Breast epithelium (tissue), 3 donors: ENCODE measurements at regions not wholly inside any gene's neighbourhood (a gene's known extent, or its start where the extent isn't known, plus 50 kb on each side); places are given as distances from the start of the nearest gene placed in this dataset.

ENCODE experiments used
- POLR2A ChIP-seq: fragments of 450-650 bp; IDR thresholded peaks from one replicate; pipeline ENCODE4 v1.6.1; 2016; ENCODE audit warnings: antibody characterized with exemption, mild to moderate bottlenecking, moderate library complexity
- TF ChIP-seq, protein P1 (sequence below), 3 donors: fragments of 450-650 bp; IDR thresholded peaks; one replicate each; pipeline ENCODE4 v1.5.1; 2016 to 2017; ENCODE audit warnings: antibody characterized with exemption in 3 of 3, mild to moderate bottlenecking in 3 of 3, moderate library complexity in 3 of 3

DNA sequence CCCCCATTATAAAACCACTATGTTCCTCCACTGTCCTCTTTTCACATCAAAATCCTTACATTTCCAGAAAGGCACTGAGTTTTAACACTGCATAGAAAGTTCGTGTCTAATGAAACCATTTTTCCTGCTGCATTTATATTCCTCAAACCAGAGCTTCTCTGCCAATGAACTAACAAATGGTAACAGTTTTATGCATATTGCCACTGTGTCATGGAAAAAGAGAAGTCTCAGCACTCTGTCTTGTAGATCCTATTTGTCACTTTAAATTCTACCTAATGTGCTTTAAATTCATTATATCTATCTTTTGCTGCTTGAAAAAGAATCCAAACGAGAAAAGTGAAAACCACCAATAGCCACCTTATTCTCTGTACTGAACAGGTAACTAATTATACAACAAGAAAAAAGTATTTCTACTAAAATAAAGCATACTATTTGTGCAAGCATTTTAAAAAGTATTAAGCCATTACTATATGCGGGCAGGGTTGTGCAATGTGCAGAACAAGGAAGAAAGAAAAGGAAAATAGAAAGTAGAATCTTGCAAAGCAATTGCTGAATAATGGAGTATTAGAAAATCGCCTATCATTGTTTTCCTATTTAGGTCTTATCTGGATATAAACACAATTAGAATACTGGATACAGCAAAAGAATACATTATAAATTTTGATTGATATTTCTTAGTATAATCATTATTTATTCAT, 328.9 kb downstream of the ZEB2 start:
- TF ChIP-seq, protein P1, sequence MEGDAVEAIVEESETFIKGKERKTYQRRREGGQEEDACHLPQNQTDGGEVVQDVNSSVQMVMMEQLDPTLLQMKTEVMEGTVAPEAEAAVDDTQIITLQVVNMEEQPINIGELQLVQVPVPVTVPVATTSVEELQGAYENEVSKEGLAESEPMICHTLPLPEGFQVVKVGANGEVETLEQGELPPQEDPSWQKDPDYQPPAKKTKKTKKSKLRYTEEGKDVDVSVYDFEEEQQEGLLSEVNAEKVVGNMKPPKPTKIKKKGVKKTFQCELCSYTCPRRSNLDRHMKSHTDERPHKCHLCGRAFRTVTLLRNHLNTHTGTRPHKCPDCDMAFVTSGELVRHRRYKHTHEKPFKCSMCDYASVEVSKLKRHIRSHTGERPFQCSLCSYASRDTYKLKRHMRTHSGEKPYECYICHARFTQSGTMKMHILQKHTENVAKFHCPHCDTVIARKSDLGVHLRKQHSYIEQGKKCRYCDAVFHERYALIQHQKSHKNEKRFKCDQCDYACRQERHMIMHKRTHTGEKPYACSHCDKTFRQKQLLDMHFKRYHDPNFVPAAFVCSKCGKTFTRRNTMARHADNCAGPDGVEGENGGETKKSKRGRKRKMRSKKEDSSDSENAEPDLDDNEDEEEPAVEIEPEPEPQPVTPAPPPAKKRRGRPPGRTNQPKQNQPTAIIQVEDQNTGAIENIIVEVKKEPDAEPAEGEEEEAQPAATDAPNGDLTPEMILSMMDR (IDR thresholded peaks at IDR 0.05) = no peak
- no peak for TF ChIP-seq POLR2A
